Activated naive CD4-positive, alpha-beta T cell treated with anti-CD3 and anti-CD28 coated beads, Interleukin-2, amount 50 U/mL, for 16 hours (primary cell): ENCODE measurements at regions not wholly inside any gene's neighbourhood (a gene's known extent, or its start where the extent isn't known, plus 50 kb on each side); places are given as distances from the start of the nearest gene placed in this dataset.

ENCODE experiments used
- DNase-seq: peaks from one replicate; pipeline ENCODE4 v3.0.0-alpha.2; 2020

- DNase-seq, result no peak
These were observed 771.2 kb upstream of the ARRDC4 start for GRCh38 chr15:97189162-97189780.

GRCh38 chr15:97194750-97195149 is 765.8 kb upstream of the ARRDC4 start:
- no peak for DNase-seq

DNA sequence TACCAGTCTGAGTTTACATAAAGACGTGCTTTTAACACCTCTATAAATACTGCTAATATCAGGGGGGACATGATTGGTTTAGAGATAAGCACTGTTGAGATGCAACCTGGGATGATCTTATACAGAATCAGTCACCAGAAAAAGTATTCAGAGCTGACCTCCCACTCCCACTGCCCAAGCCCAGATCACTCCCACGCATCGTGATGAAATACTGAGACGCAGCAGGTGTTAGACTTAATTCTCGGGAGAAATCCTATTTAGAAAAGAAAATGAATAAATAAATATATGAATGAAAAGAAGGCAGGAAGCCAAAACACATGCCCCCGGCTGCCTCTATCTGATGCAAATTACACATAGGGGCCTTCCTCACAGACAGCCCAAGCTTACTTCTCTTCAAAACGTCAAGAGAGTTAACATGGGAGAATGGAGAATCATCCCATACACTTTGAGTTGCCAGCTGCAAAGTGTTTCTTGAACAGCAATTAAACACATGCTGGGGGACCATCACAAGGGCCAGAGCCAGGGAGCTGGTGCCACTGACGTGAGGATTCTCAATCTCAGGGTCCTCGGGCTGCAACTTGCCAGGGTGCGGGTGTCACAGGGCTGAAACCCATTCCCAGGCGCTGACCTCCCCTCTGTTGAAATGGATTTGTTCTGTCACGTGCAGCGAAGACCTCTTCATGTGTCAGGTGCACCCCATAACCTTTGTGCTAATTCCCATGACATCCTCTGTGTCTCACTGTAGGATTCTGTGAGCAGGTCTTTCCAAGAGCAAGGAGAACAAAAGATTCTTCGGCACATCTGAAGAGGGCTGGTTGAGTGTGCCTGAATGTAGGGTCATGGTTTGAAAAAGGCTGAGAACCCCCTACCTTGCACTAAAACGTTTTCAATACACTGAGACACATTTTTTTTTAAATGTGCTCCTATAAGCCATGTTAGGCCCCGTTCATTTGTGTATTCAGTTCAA is 764.2 kb upstream of the ARRDC4 start:
- no peak for DNase-seq

DNA sequence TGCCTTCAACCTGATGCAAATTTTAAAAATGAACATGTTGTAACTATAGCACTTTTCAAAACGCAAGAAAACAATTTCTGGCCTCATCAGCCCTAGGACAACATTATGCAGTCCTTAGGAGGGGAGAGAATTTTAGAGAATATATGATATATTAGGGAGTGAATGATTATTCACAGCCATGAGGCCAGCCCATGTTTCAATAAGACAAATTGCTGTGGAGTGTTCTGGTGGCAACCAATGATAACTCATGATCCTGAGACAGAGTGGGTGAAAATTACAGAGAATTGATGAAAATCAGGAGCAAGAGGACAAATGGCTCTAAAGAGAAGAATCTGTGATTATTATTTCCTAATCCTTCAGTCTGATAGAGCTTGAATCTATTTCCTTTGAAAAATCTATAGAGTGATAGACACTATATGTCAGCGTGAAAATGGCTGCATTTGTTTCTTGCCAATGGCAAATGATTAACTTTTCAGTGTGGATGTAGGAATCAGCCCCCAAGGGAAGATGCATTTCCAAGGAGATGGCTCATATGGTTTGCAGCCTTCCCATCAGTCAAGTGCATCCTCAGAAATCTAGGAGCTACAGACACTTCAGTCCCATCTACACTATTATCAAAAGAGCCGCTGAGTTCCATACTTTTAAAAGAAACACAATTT is 761.0 kb upstream of the ARRDC4 start:
- DNase-seq, result no peak

DNA sequence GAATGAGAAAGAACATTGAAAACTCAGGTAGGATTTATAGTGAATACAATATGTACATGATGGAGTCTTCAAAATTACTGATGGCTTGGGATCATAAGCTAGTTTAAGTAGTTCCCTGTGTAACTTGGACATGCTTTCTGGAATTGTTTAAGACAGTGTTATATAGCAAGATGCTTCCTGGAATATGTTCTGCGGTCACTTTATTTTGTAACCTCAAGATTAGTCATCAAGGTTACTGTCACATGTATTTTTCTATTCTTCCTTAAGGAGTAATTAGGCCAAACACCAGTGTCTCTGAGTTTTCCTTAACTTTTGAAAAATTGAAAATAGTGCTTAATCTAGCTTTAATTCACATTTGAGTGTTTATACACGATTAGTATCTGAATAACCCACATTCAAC is 760.3 kb upstream of the ARRDC4 start:
- no peak for DNase-seq

GRCh38 chr15:97210277-97210676 is 750.2 kb upstream of the ARRDC4 start:
- no peak for DNase-seq

DNA sequence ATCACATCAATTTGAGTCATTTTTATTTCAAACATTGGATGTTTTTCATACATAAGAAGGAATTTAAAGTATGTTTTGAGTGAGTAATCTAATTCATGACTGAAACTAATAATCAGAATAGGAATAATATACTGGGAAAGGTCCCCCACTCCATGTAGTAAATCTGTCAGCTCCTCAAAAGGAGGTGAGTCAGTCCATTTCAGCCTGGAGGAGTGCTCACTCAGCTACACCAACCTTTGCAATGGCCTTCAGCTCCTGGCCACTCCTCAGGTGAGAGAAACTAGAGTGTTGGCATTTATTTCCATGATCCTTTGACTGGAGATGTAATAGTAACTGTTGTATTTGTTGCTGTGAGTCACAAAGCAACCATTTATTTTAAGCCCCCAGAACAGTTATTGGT is 744.9 kb upstream of the ARRDC4 start:
- no peak for DNase-seq

GRCh38 chr15:97224191-97224641 is 736.3 kb upstream of the ARRDC4 start:
- no peak for DNase-seq

DNA sequence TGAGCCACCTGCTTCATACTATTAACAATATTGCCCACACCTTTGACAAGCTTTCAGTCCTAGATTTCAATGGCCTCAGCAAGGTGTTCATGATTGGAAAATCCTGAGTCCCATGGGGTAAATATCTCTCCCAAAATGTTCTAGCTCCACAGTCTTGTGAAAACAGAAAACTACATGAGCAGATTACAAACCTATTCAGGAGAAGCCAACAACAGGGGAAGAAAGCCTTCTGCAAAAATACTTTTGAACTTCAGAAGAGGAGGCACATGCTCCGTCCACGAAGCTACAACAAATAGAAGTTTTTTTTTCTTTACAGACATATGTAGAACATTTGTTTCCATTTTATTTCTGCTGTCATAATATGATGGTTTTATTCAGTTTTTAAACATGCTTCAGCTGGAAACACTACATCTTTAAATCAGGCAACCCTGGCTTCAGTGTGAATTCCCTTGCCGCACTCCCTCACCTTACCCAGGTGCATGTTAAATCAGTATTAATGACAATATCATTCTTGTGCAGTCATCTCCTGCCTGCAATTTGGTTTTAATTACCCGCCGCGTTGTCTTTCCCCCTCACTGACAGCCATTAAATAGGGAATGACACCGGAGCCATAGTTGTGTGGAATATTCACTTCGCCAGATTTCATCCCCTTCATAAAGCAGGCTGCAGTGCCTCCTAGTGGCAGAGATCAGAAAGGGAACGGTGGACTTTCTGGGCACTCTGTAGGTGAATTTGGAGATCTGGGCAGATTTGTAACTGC is 725.5 kb upstream of the ARRDC4 start:
- DNase-seq, result peak; percentile 21

DNA sequence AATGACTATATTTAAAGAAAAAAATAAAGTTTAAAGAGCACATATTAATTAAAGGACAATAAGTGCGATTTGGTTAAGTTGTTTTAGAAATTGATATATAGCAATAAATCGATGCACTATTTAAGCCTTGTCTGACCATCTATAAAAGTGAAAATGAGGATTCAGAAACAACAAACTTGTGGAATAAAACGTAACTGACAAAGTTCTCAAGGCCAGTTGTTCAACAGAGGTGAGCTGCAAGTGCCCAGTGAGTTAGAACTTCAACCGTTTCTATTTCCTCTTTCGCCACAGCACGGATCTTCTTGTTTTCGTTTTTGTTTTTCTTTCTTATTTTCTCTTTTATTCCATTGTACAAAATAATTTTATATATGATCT is 724.9 kb upstream of the ARRDC4 start:
- DNase-seq, result no peak

DNA sequence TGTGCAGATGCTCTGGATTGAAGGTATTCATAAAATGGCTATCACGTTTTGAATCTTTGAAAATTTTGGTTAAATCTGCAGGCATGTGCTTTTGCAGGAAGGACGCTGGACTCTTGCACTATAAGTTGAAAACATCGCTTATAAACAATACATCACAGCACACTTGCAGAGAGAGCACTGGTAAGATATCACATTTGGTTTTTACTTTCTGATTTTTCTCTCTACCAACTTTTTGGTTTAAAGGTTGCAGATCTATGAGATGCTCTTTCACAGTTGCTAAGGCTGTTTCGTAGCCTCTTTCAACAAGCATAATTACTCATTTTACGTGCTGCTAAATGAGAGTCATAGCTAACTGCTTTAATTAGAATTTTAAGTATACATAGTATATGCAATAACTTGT is 724.4 kb upstream of the ARRDC4 start:
- DNase-seq, result no peak

DNA sequence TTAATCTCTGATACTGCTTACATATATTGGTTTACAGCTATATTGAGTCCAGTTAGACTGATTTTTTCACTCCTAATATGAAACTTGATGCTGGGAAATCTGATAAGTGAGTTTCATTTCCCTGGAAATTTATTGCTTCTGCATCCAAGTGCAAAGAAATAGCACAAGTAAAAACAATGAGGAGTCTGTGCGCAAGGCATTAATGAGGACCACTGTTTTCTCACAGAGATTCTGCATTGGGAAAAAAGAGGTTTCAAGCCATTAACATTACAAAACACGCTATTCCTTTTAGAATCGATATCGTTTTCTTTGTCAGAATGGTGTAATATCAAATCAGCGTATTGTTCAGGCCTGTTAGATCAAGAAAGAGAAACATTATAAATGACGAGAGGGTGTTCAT is 723.3 kb upstream of the ARRDC4 start:
- DNase-seq, result no peak

DNA sequence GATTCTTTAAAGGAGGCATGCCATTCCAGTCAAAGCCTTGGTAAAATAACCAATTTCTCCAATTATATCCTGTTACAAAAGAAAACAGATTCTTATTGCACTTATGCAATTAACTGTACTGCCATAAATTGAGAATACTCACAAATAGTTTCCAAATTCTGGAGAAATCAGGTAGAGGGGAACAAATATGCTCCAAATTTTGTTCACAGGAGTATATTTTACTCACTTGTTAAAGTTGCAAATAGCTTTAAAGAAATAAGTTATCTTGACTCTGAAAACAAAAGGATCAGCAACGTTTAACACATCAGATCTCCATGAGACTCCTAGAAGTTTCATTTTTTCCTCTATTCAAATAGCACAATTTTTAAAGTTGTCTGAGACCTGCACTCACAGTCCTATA is 712.1 kb upstream of the ARRDC4 start:
- DNase-seq, result no peak

GRCh38 chr15:97259943-97260342 is 700.6 kb upstream of the ARRDC4 start:
- DNase-seq, result no peak

GRCh38 chr15:97301166-97301565 is 659.3 kb upstream of the ARRDC4 start:
- DNase-seq, result no peak

DNA sequence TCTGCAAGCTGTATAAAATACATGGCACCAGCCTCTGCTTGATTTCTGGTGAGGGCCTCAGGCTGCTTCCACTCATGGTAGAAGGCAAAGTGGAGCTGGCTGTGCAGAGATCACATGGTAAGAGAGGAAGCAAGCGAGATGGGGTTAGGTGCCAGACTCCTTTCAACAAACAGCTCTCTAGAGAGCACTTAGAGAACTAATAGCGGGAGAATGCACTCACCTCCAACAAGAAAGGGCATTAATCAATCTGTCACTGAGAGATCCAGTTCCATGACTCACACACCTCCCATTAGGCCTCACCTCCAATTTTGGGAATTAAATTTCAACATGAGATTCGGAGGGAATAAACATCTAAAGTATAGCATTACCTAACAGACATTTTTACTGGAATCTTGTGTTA is 644.1 kb upstream of the ARRDC4 start:
- DNase-seq, result no peak

GRCh38 chr15:97317163-97317562 is 643.3 kb upstream of the ARRDC4 start:
- DNase-seq, result no peak

- DNase-seq, result no peak
These were observed 641.2 kb upstream of the ARRDC4 start for GRCh38 chr15:97319291-97319690.

GRCh38 chr15:97346221-97346620 is 614.3 kb upstream of the ARRDC4 start:
- no peak for DNase-seq

DNA sequence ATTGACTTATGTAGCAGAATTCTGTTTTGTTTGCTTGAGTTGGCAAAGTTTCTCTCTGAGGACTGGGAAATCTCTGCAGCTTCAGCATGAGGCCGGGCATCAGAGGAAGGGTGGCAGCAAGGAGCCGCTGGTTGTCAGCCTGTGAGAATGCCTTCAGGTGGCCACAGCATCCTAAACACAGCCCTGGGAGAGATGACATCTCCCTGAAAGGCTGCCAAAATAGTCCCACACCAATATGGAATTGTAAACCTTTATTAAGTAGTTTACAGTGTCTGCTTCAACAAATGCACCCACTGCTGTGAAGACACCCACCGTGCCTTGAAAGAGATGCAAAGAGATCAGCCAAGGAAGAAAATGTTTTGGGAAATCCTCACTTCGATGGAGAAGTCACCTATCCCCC is 609.7 kb upstream of the ARRDC4 start:
- no peak for DNase-seq

DNA sequence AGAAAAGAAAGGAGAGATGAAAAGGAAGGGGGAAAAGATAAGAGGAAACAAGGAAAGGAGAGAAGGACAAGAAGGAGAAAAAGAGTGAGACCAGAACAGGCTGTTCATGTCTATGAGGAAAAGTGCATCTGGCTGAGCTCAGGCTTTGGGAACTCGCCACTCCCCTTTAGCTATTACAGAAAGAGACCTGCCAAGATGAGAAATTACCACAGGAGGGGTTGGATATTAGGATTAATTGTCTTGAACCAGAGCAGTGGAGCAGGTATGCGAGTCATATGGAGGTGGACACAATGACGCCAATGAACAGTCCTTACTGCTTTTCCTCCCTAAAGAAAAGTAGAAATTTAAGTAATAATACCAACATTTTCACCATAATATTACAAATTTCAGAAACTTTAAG is 577.0 kb upstream of the ARRDC4 start:
- DNase-seq, result no peak

DNA sequence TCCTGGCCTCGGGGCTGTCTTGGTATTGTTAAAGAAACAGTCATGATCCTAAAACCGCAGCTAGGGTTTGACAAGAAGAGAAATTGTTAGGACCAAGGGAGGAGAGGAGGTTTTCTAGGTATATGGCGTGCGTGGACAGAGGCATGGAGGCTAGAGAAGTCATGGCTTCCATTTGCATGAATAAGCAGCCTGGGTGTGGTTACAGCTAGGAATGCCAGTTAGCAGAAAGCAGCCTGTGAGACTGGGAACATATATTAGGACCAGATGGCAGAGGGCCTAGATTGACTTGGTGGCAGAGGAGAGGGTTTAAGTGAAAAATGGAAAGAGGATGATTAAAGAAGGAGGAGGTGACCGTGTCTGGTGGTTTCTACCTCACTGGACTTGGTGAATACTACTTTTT is 573.6 kb upstream of the ARRDC4 start:
- no peak for DNase-seq

DNA sequence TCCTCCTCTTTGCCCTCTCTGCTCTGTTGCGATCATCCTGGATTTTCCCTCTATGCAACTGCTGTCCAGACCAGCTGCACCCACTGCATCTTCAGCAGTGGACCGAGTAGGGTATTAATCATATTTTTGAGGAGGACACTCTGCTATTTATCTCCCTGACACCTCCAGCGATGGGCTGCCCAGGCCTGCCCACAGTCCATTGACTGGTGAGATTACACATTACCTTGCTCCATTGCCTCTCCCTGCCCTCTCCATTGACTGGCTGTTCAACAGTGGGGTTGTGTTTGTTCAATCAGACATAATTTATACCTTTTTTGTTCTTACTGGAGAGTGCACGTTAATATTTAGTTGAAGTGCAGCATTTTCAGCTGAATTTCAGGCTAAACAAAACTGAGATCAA is 559.3 kb upstream of the ARRDC4 start:
- DNase-seq, result no peak
